Bone marrow (tissue), 2 donors: ENCODE measurements at regions not wholly inside any gene's neighbourhood (a gene's known extent, or its start where the extent isn't known, plus 50 kb on each side); places are given as distances from the start of the nearest gene placed in this dataset.

ENCODE experiments used
- DNase-seq, 2 donors: peaks; one replicate each; lab custom pipeline; 2025; lab: John Stamatoyannopoulos, UW

GRCh38 chr20:12276011-12276673 is 358.4 kb downstream of the BTBD3 start:
- DNase-seq: no peak

- no peak for DNase-seq
Measured at GRCh38 chr20:12287575-12287974, 369.9 kb downstream of the BTBD3 start.

GRCh38 chr20:12289465-12289864 is 371.8 kb downstream of the BTBD3 start:
- no peak for DNase-seq

- DNase-seq: no peak
Measured at GRCh38 chr20:12291386-12291785, 373.7 kb downstream of the BTBD3 start.

GRCh38 chr20:12293900-12294299 is 376.2 kb downstream of the BTBD3 start:
- DNase-seq: no peak

- no peak for DNase-seq
Measured at GRCh38 chr20:12294678-12295077, 377.0 kb downstream of the BTBD3 start.

- DNase-seq: no peak
Measured at GRCh38 chr20:12305188-12305950, 387.7 kb downstream of the BTBD3 start.

GRCh38 chr20:12306107-12306506 is 388.4 kb downstream of the BTBD3 start:
- DNase-seq: no peak

- no peak for DNase-seq
Measured at GRCh38 chr20:12311094-12311865, 393.6 kb downstream of the BTBD3 start.

GRCh38 chr20:12315652-12316051 is 398.0 kb downstream of the BTBD3 start:
- no peak for DNase-seq

GRCh38 chr20:12316794-12317193 is 399.1 kb downstream of the BTBD3 start:
- no peak for DNase-seq

- no peak for DNase-seq
Measured at GRCh38 chr20:12317433-12317832, 399.7 kb downstream of the BTBD3 start.

GRCh38 chr20:12318043-12318442 is 400.4 kb downstream of the BTBD3 start:
- DNase-seq: no peak

GRCh38 chr20:12321736-12322135 is 404.0 kb downstream of the BTBD3 start:
- DNase-seq: no peak

- no peak for DNase-seq
Measured at GRCh38 chr20:12327205-12327604, 409.5 kb downstream of the BTBD3 start.

GRCh38 chr20:12331236-12331635 is 413.5 kb downstream of the BTBD3 start:
- no peak for DNase-seq

- DNase-seq: no peak
Measured at GRCh38 chr20:12337601-12338000, 419.9 kb downstream of the BTBD3 start.

GRCh38 chr20:12345978-12346377 is 428.3 kb downstream of the BTBD3 start:
- DNase-seq: no peak

- DNase-seq: no peak
Measured at GRCh38 chr20:12353842-12354241, 436.1 kb downstream of the BTBD3 start.

- DNase-seq: no peak
Measured at GRCh38 chr20:12354725-12355124, 437.0 kb downstream of the BTBD3 start.

GRCh38 chr20:12355185-12355584 is 437.5 kb downstream of the BTBD3 start:
- no peak for DNase-seq

- DNase-seq: no peak
Measured at GRCh38 chr20:12358006-12358654, 440.4 kb downstream of the BTBD3 start.
